Naive thymus-derived CD8-positive, alpha-beta T cell (primary cell): ENCODE measurements at regions not wholly inside any gene's neighbourhood (a gene's known extent, or its start where the extent isn't known, plus 50 kb on each side); places are given as distances from the start of the nearest gene placed in this dataset.

Experiments used
- ATAC-seq, 2 donors: fragments of 150-1000 bp; cut with Tn5 transposase in 1 of 2; sonication (Bioruptor Pico), chemical (Tn5 transposase) in 1 of 2; 1 replicate in 1 of 2; 2 replicates in 1 of 2; pipeline ENCODE4 v1.10.0; 2021; ENCODE audit warnings: mild to moderate bottlenecking in 2 of 2, moderate library complexity in 2 of 2
- POLR2A ChIA-PET: fragments of 350-600 bp; sonication (Branson Sonifier 250); formaldehyde crosslinking; loops from one replicate; lab custom pipeline; 2021; ENCODE audit warnings: antibody characterized with exemption; lab: Charles Lee
- DNase-seq, 10 donors: peaks; one replicate each; pipeline versions ENCODE4 v3.0.0 to v3.0.0-alpha.2; 2020 to 2022
- H3K27ac Mint-ChIP-seq, 10 donors: one replicate each; pipeline ENCODE4 v1.8.0; 2020 to 2022; ENCODE audit warnings: mild to moderate bottlenecking in 10 of 10, mixed read lengths in 10 of 10, moderate library complexity in 4 of 10, inconsistent platforms in 1 of 10
- H3K27me3 Mint-ChIP-seq, 5 donors: one replicate each; pipeline ENCODE4 v1.8.0; 2021 to 2022; ENCODE audit warnings: mixed read lengths in 5 of 5
- H3K36me3 Mint-ChIP-seq, 3 donors: one replicate each; pipeline ENCODE4 v1.8.0; 2020 to 2022; ENCODE audit warnings: mixed read lengths in 3 of 3, mild to moderate bottlenecking in 2 of 3, inconsistent platforms in 1 of 3
- H3K4me1 Mint-ChIP-seq, 4 donors: one replicate each; pipeline ENCODE4 v1.8.0; 2021 to 2022; ENCODE audit warnings: mixed read lengths in 4 of 4
- H3K4me3 Mint-ChIP-seq, 10 donors: one replicate each; pipeline ENCODE4 v1.8.0; 2020 to 2022; ENCODE audit warnings: mild to moderate bottlenecking in 10 of 10, mixed read lengths in 10 of 10, moderate library complexity in 6 of 10, inconsistent platforms in 1 of 10
- H3K9me3 Mint-ChIP-seq, 9 donors: one replicate each; pipeline ENCODE4 v1.8.0; 2020 to 2022; ENCODE audit warnings: mixed read lengths in 9 of 9, mild to moderate bottlenecking in 3 of 9, inconsistent platforms in 1 of 9, moderate library complexity in 1 of 9

DNA sequence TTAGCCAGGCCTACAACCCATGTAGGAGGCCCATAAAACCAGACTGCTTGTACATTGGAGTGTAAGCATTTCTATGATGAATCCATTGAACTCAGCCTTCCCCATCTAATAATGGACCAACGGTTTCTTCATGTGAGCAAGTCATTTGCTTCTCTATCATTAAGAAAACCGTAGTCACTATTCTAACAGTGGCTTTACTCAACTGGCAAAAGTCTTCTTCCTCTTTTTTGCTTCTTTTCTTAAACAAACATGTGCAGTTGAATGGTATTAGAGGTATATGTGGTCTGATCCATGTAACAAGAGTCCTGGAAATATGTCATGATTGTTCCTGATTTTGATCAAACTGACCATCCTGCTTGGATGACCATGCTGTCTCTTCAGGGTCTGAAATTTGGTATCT lies 132.4 kb upstream of the STXBP5 start:
- Mint-ChIP-seq H3K9me3 (peaks cover 0 to 14% (median 10%) of the 10 kb centered on the region in 9 donors), H3K36me3 (peaks cover 0 to 13% (median 12%) of the 10 kb centered on the region in 3 donors), H3K27ac (peak overlapping the region in 1 of 10 donors; percentile 22), H3K4me1 (peaks cover 0 to 2% (median 0%) of the 10 kb centered on the region in 4 donors), H3K27me3 (no peaks in the 10 kb centered on the region), H3K4me3 (no peak overlapping the region)
- DNase-seq (no peak), ATAC-seq (no peak)
- POLR2A ChIA-PET, result no interaction called here

DNA sequence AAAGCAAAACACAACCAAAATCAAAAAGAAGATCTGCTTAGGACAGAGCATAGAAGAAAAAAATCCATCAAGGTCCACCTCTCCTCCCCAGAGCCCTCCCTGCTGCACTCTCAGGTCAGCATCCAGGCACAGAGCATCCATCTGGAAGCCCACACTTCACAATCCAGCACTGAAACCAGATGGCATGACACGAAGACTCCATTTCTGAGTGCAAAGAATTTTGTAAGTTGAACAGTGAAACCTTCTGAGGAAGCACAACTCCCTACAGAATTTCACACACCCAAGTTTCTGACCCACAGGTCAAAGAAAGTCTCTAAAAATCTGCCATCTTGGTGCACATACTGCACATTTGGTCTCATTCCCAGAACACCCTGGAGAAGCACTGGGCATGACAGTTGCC lies 128.8 kb upstream of the STXBP5 start:
- Mint-ChIP-seq H3K27me3 (no peaks in the 10 kb centered on the region), H3K9me3 (no peaks in the 10 kb centered on the region), H3K36me3 (peaks cover 0 to 5% (median 0%) of the 10 kb centered on the region in 3 donors), H3K27ac (no peak overlapping the region), H3K4me1 (peaks cover 0 to 7% (median 5%) of the 10 kb centered on the region in 4 donors), H3K4me3 (no peak overlapping the region)
- no peak for ATAC-seq
- POLR2A ChIA-PET, result no interaction called here
- DNase-seq, result no peak

DNA sequence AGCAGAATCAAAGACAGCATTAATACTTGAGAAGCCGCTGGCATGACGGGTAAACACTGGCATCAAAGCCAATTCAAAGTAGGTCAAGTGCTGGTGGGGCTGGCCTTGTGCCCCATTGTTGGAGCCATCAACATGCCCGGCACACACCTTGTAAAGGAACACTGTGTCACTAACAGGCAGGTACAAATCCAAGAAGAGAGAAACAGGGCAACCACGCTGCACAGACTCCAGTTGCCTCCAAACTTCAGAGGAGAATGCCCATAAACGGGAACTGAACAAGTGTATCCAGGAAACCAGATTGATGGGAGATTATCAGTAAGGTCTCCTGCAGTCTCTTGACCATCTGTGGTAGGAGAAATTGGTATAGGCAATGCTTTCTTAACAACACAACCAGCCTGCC lies 127.0 kb upstream of the STXBP5 start:
- no peak for ATAC-seq
- DNase-seq, result no peak
- Mint-ChIP-seq H3K27ac (no peak overlapping the region), H3K36me3 (peaks cover 0 to 5% (median 0%) of the 10 kb centered on the region in 3 donors), H3K27me3 (no peaks in the 10 kb centered on the region), H3K9me3 (no peaks in the 10 kb centered on the region), H3K4me1 (peaks cover 0 to 7% (median 5%) of the 10 kb centered on the region in 4 donors), H3K4me3 (no peak overlapping the region)
- POLR2A ChIA-PET, result no interaction called here

DNA sequence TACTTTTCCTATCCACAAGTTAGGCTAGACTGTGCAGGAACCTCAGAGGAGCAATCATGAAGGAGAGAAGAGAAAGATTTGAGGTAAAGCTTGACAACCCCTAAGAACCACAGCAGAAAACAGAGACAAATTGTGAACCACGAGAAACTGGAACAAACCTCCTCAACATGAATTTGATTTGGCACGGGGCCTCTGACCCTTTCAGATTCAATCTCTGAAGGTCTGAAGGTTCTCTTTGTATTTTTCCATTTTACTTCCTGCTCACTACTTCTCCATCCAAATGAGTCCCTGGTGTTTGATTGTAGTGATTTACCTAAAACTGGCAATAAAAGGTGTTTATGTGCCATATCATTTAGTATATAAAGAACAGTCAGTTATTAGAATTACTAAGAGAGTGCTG lies 126.1 kb upstream of the STXBP5 start:
- peak overlapping the region in 1 of 10 donors; percentile 81 for H3K27ac Mint-ChIP-seq
- no peaks in the 10 kb centered on the region for H3K9me3 Mint-ChIP-seq
- POLR2A ChIA-PET, result no interaction called here
- H3K36me3 Mint-ChIP-seq, result peaks cover 0 to 5% (median 0%) of the 10 kb centered on the region in 3 donors
- H3K4me3 Mint-ChIP-seq, result no peak overlapping the region
- H3K27me3 Mint-ChIP-seq, result no peaks in the 10 kb centered on the region
- H3K4me1 Mint-ChIP-seq, result peaks cover 0 to 7% (median 5%) of the 10 kb centered on the region in 4 donors
- no peak for ATAC-seq
- DNase-seq, result no peak

DNA sequence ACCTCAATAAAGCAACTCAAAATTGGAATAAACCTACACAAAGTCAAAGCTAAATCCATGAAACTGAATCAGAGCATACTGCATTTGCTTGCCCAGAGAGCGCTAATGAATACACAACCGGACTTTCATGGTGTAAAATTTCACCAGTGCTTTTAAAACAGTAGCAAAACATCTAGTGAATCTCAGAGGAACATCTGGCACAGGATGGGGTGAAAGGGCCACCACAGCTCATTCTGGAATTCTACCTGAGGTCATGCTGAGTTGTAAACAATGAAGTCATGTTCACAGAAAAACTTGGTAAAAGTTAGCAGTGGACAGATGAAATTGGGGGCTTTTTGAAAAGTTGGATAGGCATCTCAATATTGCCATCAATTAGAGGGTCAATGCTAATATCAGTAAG lies 125.6 kb upstream of the STXBP5 start:
- ATAC-seq (no peak), DNase-seq (no peak)
- Mint-ChIP-seq H3K4me1 (peaks cover 0 to 6% (median 5%) of the 10 kb centered on the region in 4 donors), H3K4me3 (no peak overlapping the region), H3K27ac (peak overlapping the region in 1 of 10 donors; percentile 81), H3K36me3 (peaks cover 0 to 5% (median 0%) of the 10 kb centered on the region in 3 donors), H3K27me3 (no peaks in the 10 kb centered on the region), H3K9me3 (no peaks in the 10 kb centered on the region)
- POLR2A ChIA-PET, result no interaction called here

DNA sequence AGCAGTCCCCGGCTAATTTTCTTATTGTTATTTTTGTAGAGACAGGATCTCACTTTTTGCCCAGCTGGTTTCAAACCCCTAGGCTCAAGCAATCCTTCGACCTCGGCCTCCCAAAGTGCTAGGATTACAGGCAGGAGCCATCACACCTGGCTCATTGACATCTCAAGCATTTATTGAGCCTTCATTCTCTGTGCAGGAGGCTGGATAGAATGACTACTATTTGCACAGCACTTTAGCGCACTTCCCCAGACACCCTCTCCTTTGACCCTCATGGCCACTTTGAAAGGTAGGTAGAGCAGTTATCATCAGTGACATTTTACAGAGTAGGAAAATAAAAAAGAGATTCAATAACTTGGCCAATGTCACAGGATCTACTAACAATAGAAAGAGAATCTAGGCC lies 124.0 kb upstream of the STXBP5 start:
- H3K27me3 Mint-ChIP-seq, result no peaks in the 10 kb centered on the region
- no peak overlapping the region for H3K27ac Mint-ChIP-seq
- H3K9me3 Mint-ChIP-seq, result peaks cover 0 to under 1% (median 0%) of the 10 kb centered on the region in 9 donors
- ATAC-seq (no peak), DNase-seq (no peak)
- H3K4me1 Mint-ChIP-seq, result peaks cover 0 to 6% (median 4%) of the 10 kb centered on the region in 4 donors
- H3K4me3 Mint-ChIP-seq, result no peak overlapping the region
- H3K36me3 Mint-ChIP-seq, result peaks cover 0 to 5% (median 0%) of the 10 kb centered on the region in 3 donors
- POLR2A ChIA-PET, result no interaction called here

DNA sequence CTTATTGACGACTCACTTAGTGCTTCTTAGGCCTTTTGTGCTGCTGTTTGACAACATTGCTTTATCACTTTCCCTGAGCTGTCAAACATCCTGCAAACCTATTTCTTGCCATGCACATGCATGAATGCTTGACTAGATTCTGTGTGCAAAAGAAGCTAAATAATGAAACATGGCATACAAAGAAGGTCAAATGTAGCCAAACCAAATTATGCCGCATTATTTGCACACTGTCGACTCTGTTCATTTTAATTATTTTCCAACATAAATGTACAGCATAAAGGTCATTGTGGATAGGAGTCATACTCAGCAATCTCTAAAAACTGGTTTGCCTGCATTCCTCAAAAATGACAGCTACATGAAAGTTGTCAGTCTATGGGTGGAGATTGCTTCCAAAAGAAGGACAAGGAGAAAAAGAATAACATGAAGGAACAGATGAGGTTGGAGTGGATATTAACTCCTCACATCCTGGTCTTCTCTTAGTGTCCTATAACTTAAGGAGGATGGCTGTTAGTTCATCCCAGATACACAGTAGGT lies 123.1 kb upstream of the STXBP5 start:
- Mint-ChIP-seq H3K9me3 (peaks cover 0 to 4% (median 0%) of the 10 kb centered on the region in 9 donors), H3K36me3 (peaks cover 0 to 5% (median 0%) of the 10 kb centered on the region in 3 donors), H3K27me3 (no peaks in the 10 kb centered on the region), H3K4me3 (no peak overlapping the region), H3K4me1 (peaks cover 0 to 6% (median 4%) of the 10 kb centered on the region in 4 donors), H3K27ac (no peak overlapping the region)
- POLR2A ChIA-PET, result no interaction called here
- DNase-seq, result no peak
- no peak for ATAC-seq

DNA sequence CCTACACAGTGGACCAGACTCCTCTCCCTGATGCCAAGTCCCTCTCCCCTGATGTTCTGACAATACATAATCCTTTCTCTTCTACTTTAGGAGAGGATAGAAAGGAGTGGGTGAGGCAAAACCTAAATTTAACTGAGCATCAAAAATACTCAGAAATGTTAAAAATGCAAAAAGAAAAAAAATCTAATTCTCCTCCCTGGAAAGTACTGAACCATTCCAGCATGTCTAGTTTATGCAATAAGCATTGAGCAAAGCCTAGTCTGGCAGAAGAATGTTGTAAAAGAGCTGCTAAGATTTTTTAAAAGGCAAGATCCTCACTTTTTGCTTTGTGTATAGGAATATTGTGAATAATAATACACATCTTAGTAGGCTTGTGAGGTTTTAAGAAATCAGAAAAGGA lies 116.6 kb upstream of the STXBP5 start:
- Mint-ChIP-seq H3K9me3 (peaks cover 0 to 32% (median 5%) of the 10 kb centered on the region in 9 donors), H3K36me3 (peaks cover 0 to 27% (median 15%) of the 10 kb centered on the region in 3 donors), H3K4me3 (no peak overlapping the region), H3K4me1 (peaks cover 0 to 1% (median 0%) of the 10 kb centered on the region in 4 donors), H3K27ac (no peak overlapping the region), H3K27me3 (no peaks in the 10 kb centered on the region)
- DNase-seq (no peak), ATAC-seq (no peak)
- POLR2A ChIA-PET, result no interaction called here

DNA sequence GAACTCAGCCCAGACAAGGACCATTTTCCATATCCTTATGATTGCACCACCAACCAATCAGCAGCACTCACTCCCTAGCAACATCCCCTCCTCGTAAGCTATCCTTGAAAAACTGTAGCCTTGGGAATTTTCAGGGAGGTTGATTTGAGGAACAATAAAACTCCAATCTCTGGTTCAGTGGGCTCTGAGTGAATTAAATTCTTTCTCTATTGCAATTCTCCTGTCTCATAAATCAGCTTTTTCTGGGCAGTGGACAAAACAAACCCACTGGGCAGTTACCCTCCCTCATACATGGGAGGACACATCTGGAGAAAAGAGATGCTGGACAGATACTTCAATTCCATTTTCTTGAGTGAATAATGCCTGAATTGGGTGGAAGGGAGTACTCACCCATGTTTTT lies 115.4 kb upstream of the STXBP5 start:
- POLR2A ChIA-PET, result no interaction called here
- no peak overlapping the region for H3K4me3 Mint-ChIP-seq
- peaks cover 0 to 1% (median 0%) of the 10 kb centered on the region in 4 donors for H3K4me1 Mint-ChIP-seq
- H3K9me3 Mint-ChIP-seq, result peaks cover 0 to 32% (median 5%) of the 10 kb centered on the region in 9 donors
- no peak for DNase-seq
- H3K27ac Mint-ChIP-seq, result peak overlapping the region in 1 of 10 donors; percentile 41
- H3K27me3 Mint-ChIP-seq, result no peaks in the 10 kb centered on the region
- peaks cover 0 to 27% (median 15%) of the 10 kb centered on the region in 3 donors for H3K36me3 Mint-ChIP-seq
- no peak for ATAC-seq

DNA sequence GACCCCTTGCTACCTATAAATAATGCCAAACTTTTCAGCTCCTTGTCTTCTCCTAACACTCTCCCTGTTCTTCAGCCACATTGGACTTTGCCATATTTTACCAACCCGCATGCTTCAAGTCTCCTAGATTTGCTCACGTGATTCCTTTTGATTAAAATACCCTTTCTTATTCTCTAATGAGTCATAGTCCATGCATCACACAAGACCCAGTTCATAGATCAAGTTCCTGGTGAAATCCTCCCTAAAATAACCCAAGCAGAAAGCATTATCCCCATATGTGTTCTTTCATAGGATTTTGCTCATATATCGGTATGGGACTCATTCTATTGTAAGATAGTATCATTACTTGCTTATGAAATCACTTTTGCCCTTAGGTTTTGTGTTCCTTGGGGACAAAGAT lies 108.9 kb upstream of the STXBP5 start:
- no peak overlapping the region for H3K27ac Mint-ChIP-seq
- POLR2A ChIA-PET, result interaction anchor here (1.3 kb wide), 1 partner anchor 108 kb away, joined by 4 read pairs; no protein-coding TSS in a partner anchor
- ATAC-seq, result no peak

DNA sequence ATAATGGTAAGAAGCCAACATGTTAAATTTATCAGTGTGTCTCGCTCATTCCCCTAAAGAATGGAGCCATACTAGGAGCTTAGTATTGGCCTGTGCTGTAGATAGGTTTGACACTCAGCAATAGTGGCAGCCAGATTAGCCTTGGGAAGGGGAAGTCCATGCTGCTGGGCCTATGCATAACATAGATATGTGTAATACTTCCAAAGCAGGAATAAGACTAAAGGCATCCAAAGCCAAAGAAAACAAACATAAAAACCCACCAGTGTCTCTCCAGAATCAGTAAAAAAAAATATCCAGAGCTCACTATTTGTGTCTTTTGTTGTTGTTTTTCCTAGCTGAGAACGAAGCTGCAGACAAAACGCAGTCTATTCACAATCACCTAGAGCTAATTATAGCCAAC lies 104.2 kb upstream of the STXBP5 start:
- POLR2A ChIA-PET, result interaction anchor here (0.7 kb wide), 1 partner anchor 1921 kb away, joined by 3 read pairs; no protein-coding TSS in a partner anchor
- no peak overlapping the region for H3K27ac Mint-ChIP-seq
- no peak for ATAC-seq
- peaks cover 0 to 4% (median 0%) of the 10 kb centered on the region in 5 donors for H3K27me3 Mint-ChIP-seq
- H3K9me3 Mint-ChIP-seq, result peaks cover 0 to 5% (median 0%) of the 10 kb centered on the region in 9 donors
- H3K36me3 Mint-ChIP-seq, result peaks cover 0 to 5% (median 2%) of the 10 kb centered on the region in 3 donors
- no peak for DNase-seq
- H3K4me1 Mint-ChIP-seq, result peaks cover 11 to 18% (median 13%) of the 10 kb centered on the region in 4 donors
- no peak overlapping the region for H3K4me3 Mint-ChIP-seq

More for the DNA sequence above, 108.9 kb upstream of the STXBP5 start:
- H3K4me1 Mint-ChIP-seq, result peaks cover 0 to 4% (median under 1%) of the 10 kb centered on the region in 4 donors
- no peak for DNase-seq
- peaks cover 0 to 12% (median 7%) of the 10 kb centered on the region in 3 donors for H3K36me3 Mint-ChIP-seq
- H3K4me3 Mint-ChIP-seq, result no peak overlapping the region
- H3K27me3 Mint-ChIP-seq, result peaks cover 0 to 4% (median 0%) of the 10 kb centered on the region in 5 donors
- H3K9me3 Mint-ChIP-seq, result peaks cover 0 to 7% (median 3%) of the 10 kb centered on the region in 9 donors

DNA sequence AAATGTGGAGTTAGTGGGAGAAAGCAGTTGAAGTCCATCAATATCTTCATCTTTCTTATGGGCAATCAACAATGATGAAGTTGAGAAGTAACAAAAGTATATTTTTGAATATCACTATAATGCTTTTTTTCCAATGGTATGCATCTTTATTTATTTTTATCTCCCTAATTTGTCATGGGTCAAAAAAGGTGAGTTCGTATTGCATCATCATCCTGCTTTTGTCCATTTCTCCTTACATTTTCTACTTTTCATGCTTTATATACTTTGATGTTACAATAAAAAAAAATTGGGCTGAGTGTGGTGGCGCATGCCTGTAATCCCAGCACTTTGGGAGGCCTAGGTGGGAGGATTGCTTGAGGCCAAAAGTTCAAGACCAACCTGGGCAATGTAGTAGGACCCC lies 101.2 kb upstream of the STXBP5 start:
- DNase-seq, result no peak
- H3K4me1 Mint-ChIP-seq, result peaks cover 16 to 33% (median 26%) of the 10 kb centered on the region in 4 donors
- H3K4me3 Mint-ChIP-seq, result no peak overlapping the region
- peak overlapping the region in 1 of 10 donors; percentile 11 for H3K27ac Mint-ChIP-seq
- peaks cover 0 to 2% (median 0%) of the 10 kb centered on the region in 9 donors for H3K9me3 Mint-ChIP-seq
- POLR2A ChIA-PET, result no interaction called here
- H3K36me3 Mint-ChIP-seq, result no peaks in the 10 kb centered on the region
- H3K27me3 Mint-ChIP-seq, result peaks cover 0 to 1% (median 0%) of the 10 kb centered on the region in 5 donors
- no peak for ATAC-seq

DNA sequence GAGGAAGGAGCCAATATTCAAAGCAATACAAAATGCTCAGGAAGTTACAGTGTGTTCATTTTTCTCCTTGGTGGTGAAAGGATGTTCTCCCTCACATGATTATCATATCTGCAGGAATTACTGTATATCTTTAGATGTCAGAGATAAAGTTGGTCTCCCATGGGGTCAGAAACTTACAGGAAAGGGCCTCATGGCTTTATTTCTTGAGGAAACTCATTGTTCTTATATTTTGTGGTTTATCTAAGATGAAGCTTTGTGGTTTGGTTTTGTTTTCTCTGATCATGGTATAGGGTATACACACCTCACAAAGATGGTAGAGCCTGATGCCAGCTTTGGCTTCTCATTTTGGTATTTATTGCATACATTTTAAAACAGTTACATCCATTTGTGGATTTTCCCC lies 100.5 kb upstream of the STXBP5 start:
- ATAC-seq, result peak in 1 of 2 donors; percentile 27
- DNase-seq, result peak in 2 of 10 donors; percentile 10 to 12
- peaks cover 16 to 40% (median 30%) of the 10 kb centered on the region in 4 donors for H3K4me1 Mint-ChIP-seq
- POLR2A ChIA-PET, result no interaction called here
- H3K27ac Mint-ChIP-seq, result peak overlapping the region in 2 of 10 donors; percentile 15 to 72
- no peaks in the 10 kb centered on the region for H3K36me3 Mint-ChIP-seq
- peaks cover 0 to 2% (median 0%) of the 10 kb centered on the region in 9 donors for H3K9me3 Mint-ChIP-seq
- H3K4me3 Mint-ChIP-seq, result peak overlapping the region in 4 of 10 donors; percentile 18 to 50 (median 34)
- H3K27me3 Mint-ChIP-seq, result peaks cover 0 to 1% (median 0%) of the 10 kb centered on the region in 5 donors
